T-cell (primary cell): ENCODE measurements at regions not wholly inside any gene's neighbourhood (a gene's known extent, or its start where the extent isn't known, plus 50 kb on each side); places are given as distances from the start of the nearest gene placed in this dataset.

ENCODE experiments used
- ATAC-seq, 4 experiments: fragments of 200-7000 bp in 3 of 4; fragments of 150-1000 bp in 1 of 4; cut with Tn5 transposase; replicated peaks in 1 of 4; 1 replicate in 3 of 4; 2 replicates in 1 of 4; pipeline ENCODE4 v1.10.0; 2021; ENCODE audit warnings: moderate library complexity in 3 of 4, mild to moderate bottlenecking in 2 of 4, moderate number of reproducible peaks in 1 of 4
- CTCF ChIA-PET, 2 donors: fragments of 300-600 bp; sonication (Branson Sonifier 250); formaldehyde crosslinking; loops; one replicate each; lab custom pipeline; 2022; ENCODE audit warnings: antibody characterized with exemption in 2 of 2; lab: Charles Lee
- POLR2A ChIA-PET, 2 donors: fragments of 300-600 bp; sonication (Branson Sonifier 250); formaldehyde crosslinking; loops; one replicate each; lab custom pipeline; 2022; ENCODE audit warnings: antibody characterized with exemption in 2 of 2; lab: Charles Lee
- DNase-seq, 35 experiments: peaks; one replicate each; pipeline versions ENCODE4 v3.0.0 to v3.0.0-alpha.2; 2013 to 2023
- H3K27ac ChIP-seq: one replicate; pipeline ENCODE4 v1.5.1; 2013; ENCODE audit warnings: low read length
- H3K27me3 ChIP-seq, 2 experiments: replicated peaks in 1 of 2; 1 replicate in 1 of 2; 2 replicates in 1 of 2; pipeline versions ENCODE4 v1.6.1 to v1.7.0; 2013; ENCODE audit warnings: low read length in 1 of 2, mixed read lengths in 1 of 2; ENCODE audit not compliant: control insufficient read depth in 2 of 2, insufficient read depth in 2 of 2; ENCODE audit errors: extremely low read depth in 1 of 2
- H3K36me3 ChIP-seq, 2 donors: 1 replicate in 1 of 2; 2 replicates in 1 of 2; pipeline versions ENCODE4 v1.6.1 to v1.7.0; 2013; ENCODE audit warnings: low read length in 1 of 2; ENCODE audit not compliant: control insufficient read depth in 2 of 2, insufficient read depth in 1 of 2; ENCODE audit errors: extremely low read depth in 1 of 2
- H3K4me1 ChIP-seq, 2 experiments: 1 replicate in 1 of 2; 2 replicates in 1 of 2; pipeline versions ENCODE4 v1.6.1 to v1.7.0; 2013; ENCODE audit warnings: low read length in 2 of 2, mixed read lengths in 1 of 2; ENCODE audit not compliant: insufficient read depth in 2 of 2, control insufficient read depth in 1 of 2; ENCODE audit errors: extremely low read depth in 1 of 2
- H3K4me3 ChIP-seq, 2 donors: 1 replicate in 1 of 2; 2 replicates in 1 of 2; pipeline versions ENCODE4 v1.5.1 to v1.7.0; 2013; ENCODE audit warnings: mild to moderate bottlenecking in 2 of 2, low read length in 1 of 2, moderate library complexity in 1 of 2; ENCODE audit not compliant: control insufficient read depth in 1 of 2; ENCODE audit errors: extremely low read depth in 1 of 2
- H3K9me3 ChIP-seq: 2 replicates; pipeline ENCODE4 v1.7.0; 2013
- H3K27ac Mint-ChIP-seq, 2 donors: one replicate each; pipeline ENCODE4 v1.8.0; 2020 to 2021; ENCODE audit warnings: mild to moderate bottlenecking in 2 of 2, mixed read lengths in 2 of 2
- H3K27me3 Mint-ChIP-seq, 2 donors: one replicate each; pipeline ENCODE4 v1.8.0; 2021 to 2022; ENCODE audit warnings: mixed read lengths in 2 of 2
- H3K36me3 Mint-ChIP-seq: one replicate; pipeline ENCODE4 v1.8.0; 2021; ENCODE audit warnings: mixed read lengths
- H3K4me1 Mint-ChIP-seq, 3 donors: one replicate each; pipeline ENCODE4 v1.8.0; 2020 to 2022; ENCODE audit warnings: mixed read lengths in 3 of 3, mild to moderate bottlenecking in 1 of 3
- H3K4me3 Mint-ChIP-seq, 3 donors: one replicate each; pipeline ENCODE4 v1.8.0; 2020 to 2022; ENCODE audit warnings: mild to moderate bottlenecking in 3 of 3, mixed read lengths in 3 of 3, moderate library complexity in 3 of 3
- H3K9me3 Mint-ChIP-seq, 3 donors: one replicate each; pipeline ENCODE4 v1.8.0; 2020 to 2022; ENCODE audit warnings: mixed read lengths in 3 of 3
- WGBS: methylation state at CpG from one replicate; pipeline ENCODE4 v1.1.5; 2013; ENCODE audit warnings: missing lambda C conversion rate; ENCODE audit not compliant: insufficient coverage; 5-methylcytosine and 5-hydroxymethylcytosine counted together

GRCh38 chr2:222054813-222055212, 244.0 kb downstream of the PAX3 start:
- H3K27me3 ChIP-seq, result peaks cover 3% of the 10 kb centered on the region in 2 experiments
- Mint-ChIP-seq H3K4me1 (no peaks in the 10 kb centered on the region), H3K9me3 (no peaks in the 10 kb centered on the region), H3K27me3 (peaks cover 27 to 31% of the 10 kb centered on the region in 2 donors), H3K36me3 (no peaks in the 10 kb centered on the region), H3K4me3 (no peak overlapping the region), H3K27ac (no peak overlapping the region)
- no peaks in the 10 kb centered on the region for H3K9me3 ChIP-seq
- ChIA-PET CTCF (interaction anchor here in 1 of 2 donors (0.7 to 0.8 kb wide), 2 partner anchors 1493 to 1950 kb away, joined by 3 to 5 read pairs; no protein-coding TSS in a partner anchor), POLR2A (no interaction called here)
- no peaks in the 10 kb centered on the region for H3K4me1 ChIP-seq
- WGBS, result no CpG with 5 or more reads among the region's 3 CpGs
- DNase-seq, result no peak
- H3K4me3 ChIP-seq, result no peak overlapping the region
- no peak overlapping the region for H3K27ac ChIP-seq
- no peaks in the 10 kb centered on the region for H3K36me3 ChIP-seq
- ATAC-seq, result no peak

- Mint-ChIP-seq H3K9me3 (no peaks in the 10 kb centered on the region), H3K4me3 (no peak overlapping the region), H3K27ac (no peak overlapping the region), H3K27me3 (peaks cover 26 to 32% of the 10 kb centered on the region in 2 donors), H3K4me1 (no peaks in the 10 kb centered on the region), H3K36me3 (no peaks in the 10 kb centered on the region)
- Histone ChIP-seq H3K9me3 (no peaks in the 10 kb centered on the region), H3K27ac (no peak overlapping the region), H3K36me3 (no peaks in the 10 kb centered on the region), H3K4me1 (no peaks in the 10 kb centered on the region), H3K4me3 (no peak overlapping the region), H3K27me3 (peaks cover 3% of the 10 kb centered on the region in 2 experiments)
- WGBS, result 9% methylated on average over 6 of the region's 9 CpGs
- POLR2A ChIA-PET, result no interaction called here
- CTCF ChIA-PET, result no interaction called here
- DNase-seq (no peak), ATAC-seq (no peak)
These were observed 245.8 kb downstream of the PAX3 start for GRCh38 chr2:222052934-222053367.

GRCh38 chr2:222050981-222051380, 247.8 kb downstream of the PAX3 start:
- Mint-ChIP-seq H3K9me3 (no peaks in the 10 kb centered on the region), H3K27ac (no peak overlapping the region), H3K36me3 (no peaks in the 10 kb centered on the region), H3K4me3 (no peak overlapping the region), H3K27me3 (peaks cover 23 to 26% of the 10 kb centered on the region in 2 donors), H3K4me1 (no peaks in the 10 kb centered on the region)
- peaks cover 3% of the 10 kb centered on the region in 2 experiments for H3K27me3 ChIP-seq
- no peak for ATAC-seq
- POLR2A ChIA-PET, result no interaction called here
- no peak overlapping the region for H3K4me3 ChIP-seq
- no peak for DNase-seq
- no peaks in the 10 kb centered on the region for H3K4me1 ChIP-seq
- no peaks in the 10 kb centered on the region for H3K9me3 ChIP-seq
- CTCF ChIA-PET, result interaction anchor here in 1 of 2 donors (0.5 kb wide), 1 partner anchor 206 kb away, joined by 4 read pairs; no protein-coding TSS in a partner anchor
- WGBS, result no CpG with 5 or more reads among the region's 4 CpGs
- H3K27ac ChIP-seq, result no peak overlapping the region
- no peaks in the 10 kb centered on the region for H3K36me3 ChIP-seq

GRCh38 chr2:222049946-222050345, 248.9 kb downstream of the PAX3 start:
- Mint-ChIP-seq H3K9me3 (no peaks in the 10 kb centered on the region), H3K27me3 (peaks cover 21 to 23% of the 10 kb centered on the region in 2 donors), H3K36me3 (no peaks in the 10 kb centered on the region), H3K4me3 (no peak overlapping the region), H3K27ac (no peak overlapping the region), H3K4me1 (no peaks in the 10 kb centered on the region)
- ATAC-seq (no peak), DNase-seq (no peak)
- H3K36me3 ChIP-seq, result no peaks in the 10 kb centered on the region
- no peaks in the 10 kb centered on the region for H3K4me1 ChIP-seq
- H3K4me3 ChIP-seq, result no peak overlapping the region
- no peaks in the 10 kb centered on the region for H3K9me3 ChIP-seq
- ChIA-PET CTCF (interaction anchor here in 1 of 2 donors (0.6 kb wide), 1 partner anchor 26 kb away, joined by 3 read pairs; no protein-coding TSS in a partner anchor), POLR2A (no interaction called here)
- peaks cover 3% of the 10 kb centered on the region in 2 experiments for H3K27me3 ChIP-seq
- WGBS, result no CpG with 5 or more reads among the region's 3 CpGs
- no peak overlapping the region for H3K27ac ChIP-seq

- Histone ChIP-seq H3K36me3 (no peaks in the 10 kb centered on the region), H3K4me1 (no peaks in the 10 kb centered on the region), H3K27ac (no peak overlapping the region), H3K27me3 (no peaks in the 10 kb centered on the region), H3K4me3 (no peak overlapping the region), H3K9me3 (no peaks in the 10 kb centered on the region)
- ChIA-PET CTCF (no interaction called here), POLR2A (no interaction called here)
- H3K36me3 Mint-ChIP-seq, result no peaks in the 10 kb centered on the region
- H3K4me1 Mint-ChIP-seq, result no peaks in the 10 kb centered on the region
- no peak for ATAC-seq
- no peak overlapping the region for H3K27ac Mint-ChIP-seq
- no peak for DNase-seq
- WGBS, result 80% methylated on average over 1 of the region's 4 CpGs
- H3K9me3 Mint-ChIP-seq, result no peaks in the 10 kb centered on the region
- no peak overlapping the region for H3K4me3 Mint-ChIP-seq
- peaks cover 0 to 3% of the 10 kb centered on the region in 2 donors for H3K27me3 Mint-ChIP-seq
These were observed 254.9 kb downstream of the PAX3 start for GRCh38 chr2:222043897-222044296.

- no peak overlapping the region for H3K4me3 Mint-ChIP-seq
- no peaks in the 10 kb centered on the region for H3K36me3 Mint-ChIP-seq
- Histone ChIP-seq H3K4me3 (no peak overlapping the region), H3K27me3 (no peaks in the 10 kb centered on the region), H3K4me1 (no peaks in the 10 kb centered on the region), H3K27ac (no peak overlapping the region), H3K36me3 (no peaks in the 10 kb centered on the region), H3K9me3 (no peaks in the 10 kb centered on the region)
- no peak overlapping the region for H3K27ac Mint-ChIP-seq
- DNase-seq, result no peak
- H3K9me3 Mint-ChIP-seq, result no peaks in the 10 kb centered on the region
- H3K27me3 Mint-ChIP-seq, result no peaks in the 10 kb centered on the region
- H3K4me1 Mint-ChIP-seq, result no peaks in the 10 kb centered on the region
- ChIA-PET CTCF (interaction anchor here (0.6 to 0.7 kb wide), 2 partner anchors 118 to 144 kb away, joined by 3 read pairs; no protein-coding TSS in a partner anchor), POLR2A (no interaction called here)
- no CpG with 5 or more reads among the region's 4 CpGs for WGBS
- ATAC-seq, result no peak
These were observed 256.1 kb downstream of the PAX3 start for GRCh38 chr2:222042666-222043065.

GRCh38 chr2:222040333-222040732, 258.5 kb downstream of the PAX3 start:
- WGBS, result 80% methylated on average over 1 of the region's 2 CpGs
- CTCF ChIA-PET, result no interaction called here

More at GRCh38 chr2:222040333-222040732, 258.5 kb downstream of the PAX3 start:
- Mint-ChIP-seq H3K27me3 (no peaks in the 10 kb centered on the region), H3K36me3 (no peaks in the 10 kb centered on the region), H3K4me3 (no peak overlapping the region), H3K27ac (no peak overlapping the region), H3K4me1 (no peaks in the 10 kb centered on the region), H3K9me3 (no peaks in the 10 kb centered on the region)
- POLR2A ChIA-PET, result no interaction called here
- Histone ChIP-seq H3K27me3 (no peaks in the 10 kb centered on the region), H3K9me3 (no peaks in the 10 kb centered on the region), H3K4me3 (no peak overlapping the region), H3K36me3 (no peaks in the 10 kb centered on the region), H3K27ac (no peak overlapping the region), H3K4me1 (no peaks in the 10 kb centered on the region)
- no peak for ATAC-seq
- DNase-seq, result no peak
